M059J (cell line): ENCODE measurements at regions not wholly inside any gene's neighbourhood (a gene's known extent, or its start where the extent isn't known, plus 50 kb on each side); places are given as distances from the start of the nearest gene placed in this dataset.

Source experiments
- DNase-seq: peaks from one replicate; pipeline ENCODE4 v3.0.0-alpha.2; 2012; ENCODE audit warnings: low read depth

DNA sequence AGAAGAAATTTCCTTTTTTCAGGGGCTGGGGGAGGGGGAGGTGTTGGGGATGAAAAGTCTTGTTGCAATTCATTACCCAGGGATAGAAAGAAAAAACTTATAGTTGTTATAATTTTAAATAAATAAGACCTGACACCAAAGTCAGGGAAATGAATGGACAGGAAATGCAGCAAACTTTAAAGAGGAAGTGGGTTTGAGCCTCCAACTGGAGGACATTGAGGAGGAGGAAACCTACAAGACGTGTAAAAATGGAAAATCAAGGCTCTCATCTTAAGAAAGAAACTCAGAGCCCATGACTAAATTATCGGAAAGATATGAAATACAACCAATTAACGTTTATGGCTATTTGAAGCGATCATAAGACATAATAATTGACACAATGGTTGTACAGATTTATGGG is 54.4 kb downstream of the NIBAN1 start:
- no peak for DNase-seq

DNA sequence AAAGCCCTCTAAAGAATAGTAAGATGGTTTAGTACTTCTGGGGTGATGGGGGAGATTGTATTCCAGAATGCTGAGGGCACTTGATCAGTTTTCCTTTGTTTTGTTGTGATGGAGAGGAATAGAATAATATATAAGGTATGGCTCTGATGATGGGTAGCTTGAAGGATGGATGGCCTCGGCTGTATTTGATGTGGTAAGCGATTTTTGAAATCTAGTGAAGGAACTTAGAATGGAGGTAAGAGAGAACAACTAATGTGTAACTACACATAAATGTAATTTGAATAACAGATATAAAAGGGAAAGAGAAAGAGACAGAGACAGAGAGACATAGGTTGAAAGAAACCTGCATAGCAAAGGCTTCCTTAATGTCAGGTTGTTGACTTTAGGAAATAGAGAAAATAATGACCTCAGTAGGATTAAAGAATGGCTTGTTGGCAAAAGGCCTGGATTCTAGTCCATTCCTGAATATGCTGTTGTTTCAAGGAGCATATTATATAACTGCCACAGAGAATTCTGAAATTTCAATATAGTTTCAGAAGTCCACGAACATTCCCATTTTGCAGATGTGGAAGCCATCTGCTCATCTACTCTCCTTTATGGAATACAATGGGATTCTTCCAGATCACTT is 58.7 kb downstream of the NIBAN1 start:
- peak; percentile 19 for DNase-seq

DNA sequence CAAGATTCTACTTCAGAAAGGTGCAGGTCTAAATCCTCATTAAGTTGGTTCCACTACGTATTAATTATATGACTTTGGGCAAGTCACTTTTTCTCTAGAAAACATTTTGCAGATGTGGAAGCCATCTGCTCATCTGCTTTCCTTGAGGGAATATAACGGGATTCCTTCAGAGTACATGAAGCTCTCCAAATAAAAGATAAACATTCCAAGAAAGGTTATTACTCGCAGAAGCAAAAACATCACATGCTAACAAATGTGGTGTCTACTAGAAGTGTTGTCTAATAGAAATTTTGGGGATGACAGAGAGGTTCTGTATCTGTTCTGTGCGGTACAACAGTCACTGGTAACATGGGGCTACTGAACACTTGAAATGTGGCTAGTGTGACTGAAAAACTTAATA is 60.2 kb downstream of the NIBAN1 start:
- DNase-seq: no peak

DNA sequence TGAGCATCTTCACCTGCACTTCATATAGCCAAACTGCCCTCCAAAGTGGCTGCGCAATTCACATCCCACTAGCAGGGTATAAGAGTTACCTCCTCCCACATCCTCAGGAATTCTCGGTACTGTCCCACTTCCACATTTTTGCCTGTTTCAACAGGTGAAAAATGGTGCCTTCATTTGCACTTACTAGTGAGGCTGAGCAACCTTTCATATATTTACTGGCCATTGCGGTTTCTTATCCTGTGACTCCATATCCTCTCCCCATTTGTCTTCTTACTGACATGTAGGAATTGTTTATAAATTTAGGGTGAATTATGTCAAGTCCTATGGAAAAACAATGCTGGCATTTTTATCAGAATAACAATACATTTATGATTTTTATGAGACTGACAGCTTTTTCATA is 61.9 kb downstream of the NIBAN1 start:
- DNase-seq: no peak

DNA sequence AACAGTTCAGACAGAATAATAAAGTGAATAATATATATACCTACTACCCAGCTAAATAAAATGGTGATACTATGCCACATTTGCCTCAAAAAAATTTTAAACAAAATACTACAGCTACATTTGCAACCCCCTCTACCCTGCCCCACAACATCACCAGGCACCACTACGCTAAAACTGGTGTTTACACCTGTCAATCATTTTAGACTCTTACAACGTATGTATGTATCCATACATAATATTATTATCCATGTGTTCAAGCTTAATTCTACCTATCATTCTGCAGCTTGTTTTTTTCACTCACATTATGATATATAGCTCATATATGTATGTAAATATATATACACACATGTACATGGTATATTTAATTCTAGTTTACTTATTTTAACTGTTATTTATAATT is 62.5 kb downstream of the NIBAN1 start:
- no peak for DNase-seq

DNA sequence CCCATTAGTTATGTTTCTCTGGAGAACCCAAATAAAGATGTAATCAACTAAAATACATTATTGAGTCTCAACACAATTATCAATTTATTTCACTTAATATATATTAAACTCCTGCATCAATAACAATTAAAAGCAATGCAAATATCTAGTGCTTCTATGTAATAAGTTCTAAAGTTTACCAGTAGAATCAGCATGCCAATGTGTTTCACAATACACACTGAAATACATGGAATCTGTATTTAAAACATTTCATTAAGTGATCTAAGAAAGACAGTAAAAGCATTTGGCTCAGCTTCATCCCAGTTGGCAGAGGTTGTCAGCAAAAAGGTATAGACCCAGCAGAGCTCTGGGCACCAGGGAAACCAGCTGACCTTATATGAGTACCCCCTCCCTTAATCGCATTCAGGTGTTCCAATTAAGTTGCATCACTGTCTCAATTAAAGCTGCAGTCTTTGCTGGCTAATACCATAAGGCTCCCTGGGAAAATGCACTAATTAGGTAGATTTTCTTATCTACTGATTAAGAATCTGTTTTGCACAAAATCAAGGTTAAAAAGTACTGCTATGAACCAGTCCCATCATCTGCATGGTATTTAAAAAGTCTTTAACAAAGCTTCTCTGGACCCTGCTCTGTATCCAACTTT is 63.1 kb downstream of the NIBAN1 start:
- DNase-seq: no peak

DNA sequence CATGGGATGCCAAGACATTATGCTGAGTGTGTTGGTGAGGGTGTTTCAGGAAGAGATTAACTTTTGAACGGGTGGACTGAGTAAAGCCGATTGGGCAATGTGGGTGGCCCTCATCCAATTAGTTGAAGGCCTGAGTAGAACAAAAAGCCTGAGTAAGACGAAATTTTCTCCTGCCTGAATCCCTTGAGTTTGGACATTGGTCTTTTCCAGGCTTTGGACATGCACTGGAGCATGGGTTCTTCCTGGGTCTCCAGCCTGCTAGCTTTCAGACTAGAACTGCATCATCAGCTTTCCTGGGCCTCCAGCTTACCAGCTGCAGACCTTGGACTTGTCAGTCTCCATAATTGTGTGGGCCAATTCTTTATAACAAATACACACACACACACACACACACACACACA is 63.6 kb downstream of the NIBAN1 start:
- no peak for DNase-seq

DNA sequence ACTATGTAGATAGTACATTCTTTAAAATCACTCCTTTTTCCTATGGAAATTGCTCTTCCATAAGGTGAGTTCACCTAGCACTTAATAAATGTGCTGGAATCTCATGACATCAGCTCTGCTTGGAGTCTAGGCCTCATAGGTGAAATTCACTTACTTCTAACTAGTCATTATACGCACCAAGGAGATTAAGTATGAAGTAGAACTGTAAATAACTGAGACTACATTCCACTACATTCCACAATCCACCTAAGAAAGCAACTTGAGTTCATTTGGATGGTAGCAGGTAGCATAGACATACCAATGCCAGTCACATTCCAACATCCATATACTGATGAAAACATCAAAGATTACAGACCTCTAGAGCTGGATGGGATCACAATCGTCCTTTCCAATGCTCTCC is 64.3 kb downstream of the NIBAN1 start:
- DNase-seq: no peak

DNA sequence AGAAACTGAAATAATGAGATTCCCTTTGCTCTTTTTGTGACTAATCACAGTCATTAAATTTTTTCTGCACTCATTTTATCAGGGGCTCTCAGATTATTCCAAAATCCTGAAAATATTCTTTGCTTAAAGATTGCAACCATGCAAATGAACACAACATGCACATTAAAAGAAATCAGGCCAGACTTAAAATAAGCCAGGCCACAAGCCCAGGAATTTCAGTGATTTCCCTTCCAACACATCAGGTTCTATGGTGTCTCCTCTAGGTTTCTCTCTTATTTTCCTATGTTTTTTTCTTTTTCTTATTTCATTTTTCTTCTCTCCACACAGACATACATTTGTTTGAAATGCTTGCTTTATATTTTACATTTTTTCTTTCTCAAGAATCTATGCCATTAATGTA is 65.3 kb downstream of the NIBAN1 start:
- no peak for DNase-seq

DNA sequence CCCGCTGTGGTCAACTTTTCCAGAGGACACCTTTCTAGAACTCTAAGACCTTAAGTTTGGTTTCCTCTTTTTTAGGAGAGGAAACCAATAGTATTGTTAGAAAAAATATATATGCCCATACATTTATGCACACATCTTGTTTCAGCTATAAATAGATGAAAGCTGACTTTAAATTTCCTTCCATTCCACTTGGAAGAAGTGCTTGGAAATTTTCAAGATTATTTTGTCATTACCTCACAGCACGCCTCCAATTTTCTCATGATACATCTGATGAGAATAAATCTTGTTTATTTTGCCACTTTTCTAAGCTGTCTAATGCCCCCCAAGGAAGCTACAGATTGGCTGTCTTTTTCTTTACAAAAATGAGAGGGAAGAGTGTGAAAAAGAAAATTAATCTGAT is 65.8 kb downstream of the NIBAN1 start:
- no peak for DNase-seq

DNA sequence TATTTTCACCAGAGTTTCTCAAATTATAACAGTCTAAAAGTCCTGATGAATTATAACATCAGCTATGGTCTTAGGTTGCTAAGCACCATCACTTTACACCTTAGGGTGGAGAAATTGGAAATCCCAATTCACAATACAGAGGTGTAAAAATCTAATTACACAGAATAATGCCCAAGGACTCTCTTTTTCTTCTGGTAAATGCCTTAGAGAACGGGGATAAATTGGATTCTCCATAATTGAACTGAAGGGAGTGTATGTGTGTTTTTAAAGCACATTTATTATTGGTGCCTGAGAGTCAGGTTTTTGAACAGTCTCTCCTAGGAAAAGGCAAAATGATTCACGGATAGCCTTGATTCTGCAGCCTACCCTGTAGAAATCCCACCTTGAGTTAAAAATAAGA is 66.8 kb downstream of the NIBAN1 start:
- DNase-seq: no peak

DNA sequence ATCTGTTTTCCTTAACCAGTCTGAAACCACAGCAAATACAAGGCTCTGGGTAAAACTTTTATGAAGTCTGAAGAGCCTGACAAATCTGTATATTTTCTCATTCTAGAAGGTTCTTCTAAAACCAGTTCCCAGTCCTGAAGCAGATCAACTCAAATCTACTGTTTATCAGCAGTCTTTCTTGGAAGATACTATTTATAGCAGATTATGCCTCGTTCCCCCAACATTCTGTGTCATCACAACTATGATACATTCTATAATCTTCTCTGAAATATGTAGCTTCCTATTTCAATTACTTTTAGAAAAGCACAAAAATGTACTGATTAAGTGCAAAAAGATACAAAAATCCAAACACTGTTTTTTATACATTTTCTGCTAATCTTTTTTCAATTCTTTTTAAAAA is 67.5 kb downstream of the NIBAN1 start:
- no peak for DNase-seq

DNA sequence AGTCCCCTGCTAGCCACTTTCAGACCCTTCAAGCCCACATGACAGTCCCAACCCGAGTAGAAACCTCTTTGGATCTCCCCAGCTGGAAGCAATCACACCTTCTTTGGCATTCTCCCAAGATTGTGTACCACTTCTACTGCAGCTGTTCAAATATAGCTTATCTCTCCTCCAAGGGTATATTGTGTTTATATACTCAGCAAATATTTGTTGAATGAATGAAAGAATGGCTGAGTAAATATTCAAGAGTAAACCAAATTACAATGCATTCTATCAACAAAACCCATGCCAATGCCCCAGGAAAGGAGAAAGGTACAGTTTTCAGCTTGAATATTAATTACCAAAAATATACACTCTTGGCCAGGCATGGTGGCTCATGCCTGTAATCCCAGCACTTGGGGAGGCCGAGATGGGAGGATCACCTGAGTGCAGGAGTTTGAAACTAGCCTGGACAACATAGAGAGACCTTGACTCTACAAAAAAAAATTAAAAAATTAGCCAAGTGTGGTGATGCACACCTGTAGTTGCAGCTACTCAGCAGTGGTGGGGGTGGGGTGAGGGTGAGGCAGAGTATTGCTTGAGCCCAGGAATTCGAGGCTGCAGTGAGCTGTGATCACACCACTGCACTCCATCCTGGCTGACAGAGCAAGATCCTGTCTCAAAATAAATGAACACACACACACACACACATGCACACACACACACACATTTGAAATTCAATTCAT is 68.5 kb downstream of the NIBAN1 start:
- no peak for DNase-seq

DNA sequence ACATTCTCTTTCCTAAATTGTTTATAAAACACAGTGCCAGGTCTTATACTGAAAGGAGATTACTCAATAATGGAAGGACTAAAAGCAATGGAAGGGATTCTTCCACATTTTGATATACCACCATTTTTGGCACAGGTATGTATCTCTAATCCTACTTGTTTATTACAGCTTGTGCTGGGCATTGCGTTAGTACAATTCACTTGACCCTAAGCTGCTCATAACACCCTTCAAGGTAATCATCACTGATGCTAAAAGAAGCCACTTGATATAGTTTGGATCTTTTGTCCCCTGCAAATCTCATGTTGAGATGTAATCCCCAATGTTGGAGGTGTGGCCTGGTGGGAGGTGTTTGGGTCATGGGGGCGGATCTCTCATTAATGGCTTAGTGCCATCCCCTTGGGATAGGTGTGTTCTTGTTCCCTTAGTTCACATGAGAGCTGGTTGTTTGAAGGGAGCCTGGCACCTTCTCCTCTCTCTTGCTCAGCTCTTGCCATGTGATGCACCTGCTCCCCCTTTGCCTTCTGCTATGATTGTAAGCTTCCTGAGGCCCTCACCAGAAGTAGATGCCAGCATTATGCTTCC is 71.1 kb downstream of the NIBAN1 start:
- no peak for DNase-seq

DNA sequence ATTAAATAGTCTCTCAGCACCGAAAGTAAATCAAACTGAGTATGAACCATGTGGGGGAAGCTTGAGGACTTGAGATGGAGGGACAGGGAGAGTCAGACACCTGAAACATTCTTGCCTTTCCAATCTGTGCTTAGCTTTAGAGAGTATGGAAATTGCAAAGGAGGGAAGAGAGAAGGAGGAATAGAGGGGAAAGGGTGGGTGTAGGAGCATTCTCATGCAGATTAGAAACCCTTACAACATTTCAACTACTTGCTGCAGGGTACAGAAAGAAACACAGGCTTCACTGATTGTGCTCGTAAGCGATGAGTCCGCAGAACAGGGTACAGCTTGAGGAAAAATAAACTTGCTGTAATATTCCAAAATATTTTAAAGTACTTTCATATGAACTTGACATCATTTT is 73.8 kb downstream of the NIBAN1 start:
- no peak for DNase-seq

DNA sequence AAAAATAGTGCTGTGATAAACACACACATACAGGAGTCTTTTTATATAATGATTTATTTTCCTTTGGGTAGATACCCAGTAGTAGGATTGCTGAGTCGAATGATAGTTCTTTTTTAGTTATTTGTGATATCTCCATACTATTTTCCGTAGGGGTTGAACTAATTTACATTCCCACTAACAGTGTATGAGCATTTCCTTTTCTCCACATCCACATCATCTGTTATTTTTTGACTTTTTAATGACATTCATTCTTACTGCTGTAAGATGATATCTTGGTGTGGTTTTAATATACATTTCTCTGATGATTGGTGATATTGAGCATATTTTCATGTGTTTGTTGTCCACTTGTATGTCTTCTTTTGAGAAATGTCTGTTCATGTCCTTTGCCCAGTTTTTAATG is 78.3 kb downstream of the NIBAN1 start:
- no peak for DNase-seq

DNA sequence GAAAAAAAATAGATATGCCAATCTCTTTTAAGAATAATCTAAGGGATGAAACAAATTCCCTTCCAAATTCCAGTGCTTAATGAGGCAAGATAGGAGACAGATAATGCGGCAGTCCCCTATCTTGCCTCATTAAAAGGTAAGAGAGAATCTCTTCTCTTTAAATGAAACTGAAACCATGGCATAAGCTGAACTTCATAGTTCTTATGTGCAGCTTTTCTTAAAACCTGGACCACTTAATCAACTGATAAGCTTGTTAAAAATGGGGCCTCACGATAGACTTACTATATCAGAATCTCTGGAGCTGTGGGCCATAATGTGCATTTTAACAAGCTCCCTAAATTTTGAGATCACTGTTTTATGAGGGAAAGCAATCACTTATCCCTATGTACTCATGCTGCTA is 79.2 kb downstream of the NIBAN1 start:
- no peak for DNase-seq

DNA sequence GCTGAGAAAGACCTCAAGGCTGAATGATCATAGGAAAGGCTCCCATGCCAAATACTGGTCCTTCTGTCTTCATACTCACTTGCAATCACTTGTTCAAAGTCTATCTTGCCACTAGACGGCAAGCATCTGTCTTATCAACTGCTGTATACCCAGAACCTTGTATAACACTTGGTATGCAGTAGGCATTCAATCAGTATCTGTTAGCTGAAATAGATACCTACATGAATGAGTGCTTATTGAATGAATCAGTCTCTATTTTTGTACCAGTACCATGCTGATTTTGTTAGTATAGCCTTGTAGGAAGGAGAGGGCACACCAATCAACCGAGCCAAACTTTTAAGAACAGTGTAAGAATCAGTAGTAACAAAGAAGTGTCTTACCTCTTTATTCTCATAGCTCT is 80.6 kb downstream of the NIBAN1 start:
- DNase-seq: no peak

DNA sequence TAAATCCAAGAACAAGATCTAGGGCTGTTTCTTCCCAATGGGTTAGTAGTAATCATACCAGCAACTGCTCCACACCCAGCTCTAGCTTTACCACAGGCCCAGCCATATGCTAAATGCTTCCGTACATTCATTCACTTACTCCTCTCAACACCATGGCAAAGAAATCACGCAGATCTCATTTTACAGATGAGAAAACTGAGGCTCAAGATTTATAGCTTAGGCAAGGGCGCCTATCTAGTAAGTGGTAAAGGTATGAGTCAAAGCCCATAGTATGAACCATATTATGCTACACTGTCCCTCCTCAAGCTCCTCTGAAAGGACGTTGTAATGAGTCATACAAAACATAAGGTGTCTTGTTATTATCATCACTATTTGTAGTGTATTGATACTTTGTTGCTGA is 82.2 kb downstream of the NIBAN1 start:
- DNase-seq: no peak

DNA sequence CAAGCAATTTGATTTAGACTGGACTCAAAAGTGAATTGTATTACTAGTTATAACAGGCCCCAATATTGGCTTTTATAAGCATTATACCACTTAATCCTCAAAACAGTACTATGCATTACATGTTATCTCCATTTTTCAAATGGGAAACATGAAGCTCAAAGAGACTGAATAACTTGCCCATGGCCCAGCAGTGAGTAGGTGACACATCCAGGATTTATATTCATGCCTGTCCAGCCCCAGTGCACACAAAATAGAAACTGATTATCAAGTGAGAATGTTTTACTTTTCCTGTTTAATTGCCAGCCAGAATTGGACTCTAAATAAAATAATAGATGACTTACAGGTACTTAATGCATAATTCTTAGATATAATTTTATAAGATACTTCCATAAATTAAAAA is 82.9 kb downstream of the NIBAN1 start:
- DNase-seq: peak; percentile 48

DNA sequence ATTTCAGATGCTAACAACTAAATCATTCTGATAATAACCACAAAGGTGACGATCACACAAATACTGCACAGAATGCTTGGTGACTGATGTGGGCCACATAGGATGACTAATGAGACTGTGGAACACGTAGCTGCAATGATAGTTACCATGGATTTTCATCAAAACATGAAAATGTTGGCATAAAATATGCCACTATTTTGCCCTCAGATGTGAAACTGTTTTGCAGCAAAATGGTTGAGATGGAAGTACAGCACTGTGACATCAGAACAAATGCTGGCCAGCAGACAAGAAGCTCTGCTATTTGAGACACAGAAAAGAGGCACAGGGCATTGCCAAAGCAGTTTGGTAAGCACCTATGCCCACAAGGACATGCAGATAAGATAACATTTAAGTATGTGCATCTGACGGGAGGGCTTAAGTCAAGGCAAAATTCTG is 83.8 kb downstream of the NIBAN1 start:
- peak; percentile 96 for DNase-seq

DNA sequence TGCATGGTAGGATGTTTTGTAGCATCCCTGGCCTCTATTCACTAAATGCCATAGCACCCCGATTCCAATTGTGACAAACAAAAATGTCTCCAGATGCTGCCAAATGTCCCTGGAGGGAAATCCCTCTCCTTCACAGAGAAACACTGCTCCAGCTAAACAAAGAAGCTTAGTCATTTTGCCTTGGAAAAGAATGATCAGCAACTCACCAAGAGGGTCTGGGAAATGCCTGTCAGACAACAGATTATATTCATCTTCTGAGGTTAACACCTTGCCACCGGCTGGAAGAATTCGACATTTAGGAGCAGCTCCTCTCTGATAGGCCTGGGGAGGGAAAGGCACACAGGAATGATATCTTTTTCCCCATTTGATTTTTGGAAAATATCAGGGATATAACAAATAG is 84.4 kb downstream of the NIBAN1 start:
- peak; percentile 82 for DNase-seq

DNA sequence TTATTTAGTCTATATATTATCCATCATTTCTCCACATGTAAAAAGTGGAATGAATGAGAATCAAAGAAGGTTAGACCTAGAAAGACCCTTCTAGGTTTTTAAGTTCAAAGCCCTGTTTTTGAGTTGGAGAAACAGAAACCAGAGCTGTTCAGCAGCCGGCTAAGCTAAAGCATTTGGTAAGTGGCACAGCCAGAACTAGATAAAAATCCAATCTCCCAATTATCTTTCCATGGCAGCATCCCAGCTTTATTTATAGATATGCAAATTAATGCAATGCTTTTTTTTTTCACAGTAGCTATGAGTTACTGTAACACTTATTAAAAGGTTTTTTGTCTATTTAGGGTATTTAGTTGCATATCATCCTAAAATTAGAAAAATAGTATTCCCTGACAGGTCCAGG is 85.1 kb downstream of the NIBAN1 start:
- DNase-seq: no peak
